Fibroblast of lung (primary cell): ENCODE measurements at regions not wholly inside any gene's neighbourhood (a gene's known extent, or its start where the extent isn't known, plus 50 kb on each side); places are given as distances from the start of the nearest gene placed in this dataset.

Experiments used
- CTCF ChIP-seq, 2 donors: IDR thresholded peaks in 1 of 2; conservative IDR thresholded peaks in 1 of 2; 1 replicate in 1 of 2; 2 replicates in 1 of 2; pipeline ENCODE4 v1.5.1; 2011 to 2012; ENCODE audit warnings: low read length in 2 of 2, control low read depth in 1 of 2, inconsistent platforms in 1 of 2, low read depth in 1 of 2, mild to moderate bottlenecking in 1 of 2
- EZH2 ChIP-seq: IDR thresholded peaks from 2 replicates; pipeline ENCODE4 v1.5.1; 2012; ENCODE audit warnings: low read length, control low read depth, mild to moderate bottlenecking; ENCODE audit errors: missing control alignments

- TF ChIP-seq CTCF (conservative IDR thresholded peaks at IDR 0.05 in 1 of 2, IDR thresholded peaks at IDR 0.05 in 1 of 2; ENCODE audit: low read depth in 1 of 2, low read length in 2 of 2) = no peak
- no peak for TF ChIP-seq EZH2
These were observed 111.3 kb upstream of the CREB1 start for GRCh38 chr2:207418419-207418818.
